ENCODE measurements at regions not wholly inside any gene's neighbourhood (a gene's known extent, or its start where the extent isn't known, plus 50 kb on each side); places are given as distances from the start of the nearest gene placed in this dataset.

- Histone ChIP-seq H4K20me1 (ENCODE audit: control insufficient read depth, extremely low read depth, insufficient read depth, low read length) (no peaks in the 10 kb centered on the region), H3K9me3 (ENCODE audit: control insufficient read depth, low read depth, low read length) (no peaks in the 10 kb centered on the region), H2AFZ (ENCODE audit: control insufficient read depth, low read length) (no peak overlapping the region), H3K4me2 (ENCODE audit: control insufficient read depth, extremely low read depth, insufficient read depth, low read depth, low read length) (no peak overlapping the region), H3K4me1 (ENCODE audit: control insufficient read depth, extremely low read depth, insufficient read depth, low read length) (no peaks in the 10 kb centered on the region), H3K27me3 (ENCODE audit: control insufficient read depth, extremely low read depth, insufficient read depth, low read length) (no peaks in the 10 kb centered on the region), H3K4me3 (ENCODE audit: control insufficient read depth in 2 of 3, extremely low read depth in 1 of 3, insufficient read depth in 2 of 3, low read depth in 1 of 3, low read length in 3 of 3) (no peak overlapping the region), H3K27ac (ENCODE audit: control insufficient read depth, insufficient read depth, low read length) (no peak overlapping the region), H3K9ac (ENCODE audit: control insufficient read depth, extremely low read depth, insufficient read depth, low read length) (no peak overlapping the region), H3K9me1 (ENCODE audit: control insufficient read depth, extremely low read depth, insufficient read depth, low read length) (no peaks in the 10 kb centered on the region), H3K36me3 (ENCODE audit: control insufficient read depth in 2 of 2, extremely low read depth in 1 of 2, insufficient read depth in 2 of 2, low read length in 2 of 2) (no peaks in the 10 kb centered on the region), H3K79me2 (ENCODE audit: control insufficient read depth, insufficient read depth, low read length) (no peaks in the 10 kb centered on the region)
- TF ChIP-seq CTCF (optimal IDR thresholded peaks at IDR 0.05 in 1 of 3, IDR thresholded peaks at IDR 0.05 in 1 of 3, conservative IDR thresholded peaks at IDR 0.05 in 1 of 3; ENCODE audit: extremely low read depth in 1 of 3, insufficient read depth in 2 of 3, low read length in 3 of 3): no peak
- no peak for TF ChIP-seq EZH2 (IDR thresholded peaks at IDR 0.05; ENCODE audit: low read length)
- DNase-seq (ENCODE audit: low read depth, low spot score) (no peak), FAIRE-seq (no peak)
- dilution Hi-C loops (cut with MboI; ENCODE audit: extremely low pct_ligation_motif_present, low sequenced_read_pairs): no loop called here
Observed at GRCh38 chr4:110793381-110793801, 170.5 kb upstream of the PITX2 start.

GRCh38 chr4:110793890-110794554, 171.1 kb upstream of the PITX2 start:
- Histone ChIP-seq H3K36me3 (ENCODE audit: control insufficient read depth in 2 of 2, extremely low read depth in 1 of 2, insufficient read depth in 2 of 2, low read length in 2 of 2) (no peaks in the 10 kb centered on the region), H3K9ac (ENCODE audit: control insufficient read depth, extremely low read depth, insufficient read depth, low read length) (no peak overlapping the region), H3K4me3 (ENCODE audit: control insufficient read depth in 2 of 3, extremely low read depth in 1 of 3, insufficient read depth in 2 of 3, low read depth in 1 of 3, low read length in 3 of 3) (no peak overlapping the region), H3K9me1 (ENCODE audit: control insufficient read depth, extremely low read depth, insufficient read depth, low read length) (no peaks in the 10 kb centered on the region), H3K79me2 (ENCODE audit: control insufficient read depth, insufficient read depth, low read length) (no peaks in the 10 kb centered on the region), H4K20me1 (ENCODE audit: control insufficient read depth, extremely low read depth, insufficient read depth, low read length) (no peaks in the 10 kb centered on the region), H2AFZ (ENCODE audit: control insufficient read depth, low read length) (no peak overlapping the region), H3K4me2 (ENCODE audit: control insufficient read depth, extremely low read depth, insufficient read depth, low read depth, low read length) (no peak overlapping the region), H3K4me1 (ENCODE audit: control insufficient read depth, extremely low read depth, insufficient read depth, low read length) (no peaks in the 10 kb centered on the region), H3K27me3 (ENCODE audit: control insufficient read depth, extremely low read depth, insufficient read depth, low read length) (no peaks in the 10 kb centered on the region), H3K9me3 (ENCODE audit: control insufficient read depth, low read depth, low read length) (no peaks in the 10 kb centered on the region), H3K27ac (ENCODE audit: control insufficient read depth, insufficient read depth, low read length) (no peak overlapping the region)
- DNase-seq (ENCODE audit: low read depth, low spot score) (no peak), FAIRE-seq (no peak)
- no peak for TF ChIP-seq EZH2 (IDR thresholded peaks at IDR 0.05; ENCODE audit: low read length)
- TF ChIP-seq CTCF (optimal IDR thresholded peaks at IDR 0.05 in 1 of 3, IDR thresholded peaks at IDR 0.05 in 1 of 3, conservative IDR thresholded peaks at IDR 0.05 in 1 of 3; ENCODE audit: extremely low read depth in 1 of 3, insufficient read depth in 2 of 3, low read length in 3 of 3): no peak
- dilution Hi-C loops (cut with MboI; ENCODE audit: extremely low pct_ligation_motif_present, low sequenced_read_pairs): no loop called here

Measured in keratinocyte (primary cell).